Fibroblast of lung (primary cell): ENCODE measurements at regions not wholly inside any gene's neighbourhood (a gene's known extent, or its start where the extent isn't known, plus 50 kb on each side); places are given as distances from the start of the nearest gene placed in this dataset.

ENCODE experiments used
- DNase-seq, 2 donors: peaks; one replicate each; pipeline versions ENCODE4 v3.0.0 to v3.0.0-alpha.2; 2010; ENCODE audit warnings: low read depth in 2 of 2
- H2AFZ ChIP-seq: 2 replicates; pipeline ENCODE4 v1.5.1; 2012; ENCODE audit warnings: low read length, control low read depth, inconsistent platforms
- H3K27ac ChIP-seq: 2 replicates; pipeline ENCODE4 v1.5.1; 2011; ENCODE audit warnings: low read length, control low read depth; ENCODE audit not compliant: insufficient read depth
- H3K27me3 ChIP-seq: 2 replicates; pipeline ENCODE4 v1.5.1; 2011; ENCODE audit warnings: mild to moderate bottlenecking, low read length; ENCODE audit not compliant: control insufficient read depth, insufficient read depth
- H3K36me3 ChIP-seq: 2 replicates; pipeline ENCODE4 v1.5.1; 2011; ENCODE audit warnings: low read length; ENCODE audit not compliant: control insufficient read depth, insufficient read depth
- H3K4me1 ChIP-seq: 2 replicates; pipeline ENCODE4 v1.5.1; 2011; ENCODE audit warnings: low read length; ENCODE audit not compliant: control insufficient read depth, insufficient read depth; ENCODE audit errors: extremely low read depth
- H3K4me2 ChIP-seq: 2 replicates; pipeline ENCODE4 v1.5.1; 2011; ENCODE audit warnings: low read length, control low read depth; ENCODE audit not compliant: insufficient read depth; ENCODE audit errors: extremely low read depth
- H3K4me3 ChIP-seq, 4 experiments: fragments of 200-600 bp in 1 of 4; sonication (generic) in 1 of 4; replicated peaks in 1 of 4; 2 replicates each; pipeline ENCODE4 v1.5.1; 2011 to 2016; ENCODE audit warnings: low read length in 4 of 4, low read depth in 3 of 4, mild to moderate bottlenecking in 3 of 4, control low read depth in 2 of 4, inconsistent platforms in 1 of 4, mixed read lengths in 1 of 4; ENCODE audit not compliant: insufficient read depth in 1 of 4; ENCODE audit errors: control extremely low read depth in 1 of 4
- H3K79me2 ChIP-seq: 2 replicates; pipeline ENCODE4 v1.5.1; 2012; ENCODE audit warnings: mild to moderate bottlenecking, low read length, inconsistent platforms; ENCODE audit not compliant: control insufficient read depth, insufficient read depth
- H3K9ac ChIP-seq: 2 replicates; pipeline ENCODE4 v1.5.1; 2011; ENCODE audit warnings: mild to moderate bottlenecking, low read length, control low read depth; ENCODE audit not compliant: insufficient read depth
- H3K9me3 ChIP-seq: 2 replicates; pipeline ENCODE4 v1.5.1; 2012; ENCODE audit warnings: low read depth, low read length; ENCODE audit not compliant: control insufficient read depth, insufficient read depth
- H4K20me1 ChIP-seq: 2 replicates; pipeline ENCODE4 v1.5.1; 2011; ENCODE audit warnings: low read length; ENCODE audit not compliant: control insufficient read depth, insufficient read depth; ENCODE audit errors: extremely low read depth
- CTCF ChIP-seq, 2 donors: IDR thresholded peaks in 1 of 2; conservative IDR thresholded peaks in 1 of 2; 1 replicate in 1 of 2; 2 replicates in 1 of 2; pipeline ENCODE4 v1.5.1; 2011 to 2012; ENCODE audit warnings: low read length in 2 of 2, control low read depth in 1 of 2, inconsistent platforms in 1 of 2, low read depth in 1 of 2, mild to moderate bottlenecking in 1 of 2
- EZH2 ChIP-seq: IDR thresholded peaks from 2 replicates; pipeline ENCODE4 v1.5.1; 2012; ENCODE audit warnings: low read length, control low read depth, mild to moderate bottlenecking; ENCODE audit errors: missing control alignments

GRCh38 chr20:63094767-63095499 is 88.2 kb upstream of the BHLHE23 start:
- Histone ChIP-seq H2AFZ (no peak overlapping the region), H3K36me3 (no peaks in the 10 kb centered on the region), H3K9me3 (no peaks in the 10 kb centered on the region), H3K9ac (no peak overlapping the region), H3K27ac (no peak overlapping the region), H3K4me3 (no peak overlapping the region), H3K4me2 (no peak overlapping the region), H3K79me2 (no peaks in the 10 kb centered on the region), H3K27me3 (no peaks in the 10 kb centered on the region), H3K4me1 (no peaks in the 10 kb centered on the region), H4K20me1 (no peaks in the 10 kb centered on the region)
- DNase-seq: no peak
- TF ChIP-seq CTCF (conservative IDR thresholded peaks at IDR 0.05 in 1 of 2, IDR thresholded peaks at IDR 0.05 in 1 of 2; ENCODE audit: low read depth in 1 of 2, low read length in 2 of 2) (no peak), EZH2 (no peak)

GRCh38 chr20:63093966-63094766 is 87.4 kb upstream of the BHLHE23 start:
- H3K4me3 ChIP-seq: no peak overlapping the region
- no peaks in the 10 kb centered on the region for H3K4me1 ChIP-seq
- H2AFZ ChIP-seq: no peak overlapping the region
- H3K36me3 ChIP-seq: no peaks in the 10 kb centered on the region
- H3K79me2 ChIP-seq: no peaks in the 10 kb centered on the region
- DNase-seq: no peak
- no peaks in the 10 kb centered on the region for H3K9me3 ChIP-seq
- no peak overlapping the region for H3K27ac ChIP-seq
- TF ChIP-seq EZH2: no peak
- no peak for TF ChIP-seq CTCF (conservative IDR thresholded peaks at IDR 0.05 in 1 of 2, IDR thresholded peaks at IDR 0.05 in 1 of 2; ENCODE audit: low read depth in 1 of 2, low read length in 2 of 2)
- no peak overlapping the region for H3K4me2 ChIP-seq
- H4K20me1 ChIP-seq: no peaks in the 10 kb centered on the region
- H3K27me3 ChIP-seq: no peaks in the 10 kb centered on the region
- H3K9ac ChIP-seq: no peak overlapping the region

- no peak for TF ChIP-seq EZH2
- no peak for TF ChIP-seq CTCF (conservative IDR thresholded peaks at IDR 0.05 in 1 of 2, IDR thresholded peaks at IDR 0.05 in 1 of 2; ENCODE audit: low read depth in 1 of 2, low read length in 2 of 2)
- no peaks in the 10 kb centered on the region for H3K36me3 ChIP-seq
- H4K20me1 ChIP-seq: no peaks in the 10 kb centered on the region
- DNase-seq: no peak
- no peak overlapping the region for H2AFZ ChIP-seq
- no peak overlapping the region for H3K27ac ChIP-seq
- H3K79me2 ChIP-seq: no peaks in the 10 kb centered on the region
- no peaks in the 10 kb centered on the region for H3K4me1 ChIP-seq
- H3K4me2 ChIP-seq: no peak overlapping the region
- no peak overlapping the region for H3K4me3 ChIP-seq
- H3K9ac ChIP-seq: no peak overlapping the region
- H3K9me3 ChIP-seq: no peaks in the 10 kb centered on the region
- H3K27me3 ChIP-seq: no peaks in the 10 kb centered on the region
These were observed 86.0 kb upstream of the BHLHE23 start for GRCh38 chr20:63092660-63093215.
